ENCODE measurements at regions not wholly inside any gene's neighbourhood (a gene's known extent, or its start where the extent isn't known, plus 50 kb on each side); places are given as distances from the start of the nearest gene placed in this dataset.

- no peak for TF ChIP-seq CTCF (IDR thresholded peaks at IDR 0.05)
- H3K9me3 ChIP-seq (ENCODE audit: control insufficient read depth, low read length), result no peaks in the 10 kb centered on the region
- H2AFZ ChIP-seq, result no peak overlapping the region
- H3K79me2 ChIP-seq, result no peaks in the 10 kb centered on the region
- H3K36me3 ChIP-seq (ENCODE audit: control insufficient read depth, insufficient read depth, low read length), result no peaks in the 10 kb centered on the region
- no peaks in the 10 kb centered on the region for H3K27me3 ChIP-seq (ENCODE audit: control insufficient read depth, insufficient read depth, low read length)
- no peak overlapping the region for H3K4me3 ChIP-seq (ENCODE audit: low read depth, low read length)
- H3K9ac ChIP-seq, result no peak overlapping the region
- no peaks in the 10 kb centered on the region for H3K4me1 ChIP-seq
- no peak overlapping the region for H3K27ac ChIP-seq
- H3K4me2 ChIP-seq (ENCODE audit: low read length), result no peak overlapping the region
These were observed 419.1 kb downstream of the TRIB2 start for GRCh38 chr2:13135856-13136255.

GRCh38 chr2:13137679-13138078 lies 420.9 kb downstream of the TRIB2 start:
- Histone ChIP-seq H3K79me2 (no peaks in the 10 kb centered on the region), H3K36me3 (ENCODE audit: control insufficient read depth, insufficient read depth, low read length) (no peaks in the 10 kb centered on the region), H3K4me1 (no peaks in the 10 kb centered on the region), H3K27ac (no peak overlapping the region), H3K27me3 (ENCODE audit: control insufficient read depth, insufficient read depth, low read length) (no peaks in the 10 kb centered on the region), H3K9ac (no peak overlapping the region), H3K4me2 (ENCODE audit: low read length) (no peak overlapping the region), H3K9me3 (ENCODE audit: control insufficient read depth, low read length) (no peaks in the 10 kb centered on the region), H3K4me3 (ENCODE audit: low read depth, low read length) (no peak overlapping the region), H2AFZ (no peak overlapping the region)
- no peak for TF ChIP-seq CTCF (IDR thresholded peaks at IDR 0.05)

- TF ChIP-seq CTCF (IDR thresholded peaks at IDR 0.05), result no peak
- no peak overlapping the region for H3K9ac ChIP-seq
- no peak overlapping the region for H3K4me2 ChIP-seq (ENCODE audit: low read length)
These were observed 424.6 kb downstream of the TRIB2 start for GRCh38 chr2:13141315-13141714.

GRCh38 chr2:13143451-13143850 lies 426.7 kb downstream of the TRIB2 start:
- no peak overlapping the region for H2AFZ ChIP-seq
- H3K9me3 ChIP-seq (ENCODE audit: control insufficient read depth, low read length), result no peaks in the 10 kb centered on the region
- no peak for TF ChIP-seq CTCF (IDR thresholded peaks at IDR 0.05)
- no peaks in the 10 kb centered on the region for H3K4me1 ChIP-seq
- H3K4me3 ChIP-seq (ENCODE audit: low read depth, low read length), result no peak overlapping the region
- H3K79me2 ChIP-seq, result no peaks in the 10 kb centered on the region
- no peak overlapping the region for H3K4me2 ChIP-seq (ENCODE audit: low read length)
- no peaks in the 10 kb centered on the region for H3K36me3 ChIP-seq (ENCODE audit: control insufficient read depth, insufficient read depth, low read length)
- no peak overlapping the region for H3K9ac ChIP-seq
- H3K27ac ChIP-seq, result no peak overlapping the region
- no peaks in the 10 kb centered on the region for H3K27me3 ChIP-seq (ENCODE audit: control insufficient read depth, insufficient read depth, low read length)

More at GRCh38 chr2:13141315-13141714, 424.6 kb downstream of the TRIB2 start:
- no peak overlapping the region for H3K27ac ChIP-seq
- no peaks in the 10 kb centered on the region for H3K79me2 ChIP-seq
- no peaks in the 10 kb centered on the region for H3K27me3 ChIP-seq (ENCODE audit: control insufficient read depth, insufficient read depth, low read length)
- no peak overlapping the region for H2AFZ ChIP-seq
- H3K4me3 ChIP-seq (ENCODE audit: low read depth, low read length), result no peak overlapping the region
- H3K4me1 ChIP-seq, result no peaks in the 10 kb centered on the region
- H3K36me3 ChIP-seq (ENCODE audit: control insufficient read depth, insufficient read depth, low read length), result no peaks in the 10 kb centered on the region
- no peaks in the 10 kb centered on the region for H3K9me3 ChIP-seq (ENCODE audit: control insufficient read depth, low read length)

GRCh38 chr2:13156916-13157315 lies 440.2 kb downstream of the TRIB2 start:
- Histone ChIP-seq H3K27me3 (ENCODE audit: control insufficient read depth, insufficient read depth, low read length) (no peaks in the 10 kb centered on the region), H3K27ac (no peak overlapping the region), H3K9me3 (ENCODE audit: control insufficient read depth, low read length) (no peaks in the 10 kb centered on the region), H3K36me3 (ENCODE audit: control insufficient read depth, insufficient read depth, low read length) (no peaks in the 10 kb centered on the region), H3K9ac (no peak overlapping the region), H3K4me1 (no peaks in the 10 kb centered on the region), H3K4me3 (ENCODE audit: low read depth, low read length) (no peak overlapping the region), H3K79me2 (no peaks in the 10 kb centered on the region), H2AFZ (no peak overlapping the region), H3K4me2 (ENCODE audit: low read length) (no peak overlapping the region)
- TF ChIP-seq CTCF (IDR thresholded peaks at IDR 0.05), result no peak

Data from parathyroid adenoma (tissue), 2 donors.